ENCODE measurements at regions not wholly inside any gene's neighbourhood (a gene's known extent, or its start where the extent isn't known, plus 50 kb on each side); places are given as distances from the start of the nearest gene placed in this dataset.

DNA sequence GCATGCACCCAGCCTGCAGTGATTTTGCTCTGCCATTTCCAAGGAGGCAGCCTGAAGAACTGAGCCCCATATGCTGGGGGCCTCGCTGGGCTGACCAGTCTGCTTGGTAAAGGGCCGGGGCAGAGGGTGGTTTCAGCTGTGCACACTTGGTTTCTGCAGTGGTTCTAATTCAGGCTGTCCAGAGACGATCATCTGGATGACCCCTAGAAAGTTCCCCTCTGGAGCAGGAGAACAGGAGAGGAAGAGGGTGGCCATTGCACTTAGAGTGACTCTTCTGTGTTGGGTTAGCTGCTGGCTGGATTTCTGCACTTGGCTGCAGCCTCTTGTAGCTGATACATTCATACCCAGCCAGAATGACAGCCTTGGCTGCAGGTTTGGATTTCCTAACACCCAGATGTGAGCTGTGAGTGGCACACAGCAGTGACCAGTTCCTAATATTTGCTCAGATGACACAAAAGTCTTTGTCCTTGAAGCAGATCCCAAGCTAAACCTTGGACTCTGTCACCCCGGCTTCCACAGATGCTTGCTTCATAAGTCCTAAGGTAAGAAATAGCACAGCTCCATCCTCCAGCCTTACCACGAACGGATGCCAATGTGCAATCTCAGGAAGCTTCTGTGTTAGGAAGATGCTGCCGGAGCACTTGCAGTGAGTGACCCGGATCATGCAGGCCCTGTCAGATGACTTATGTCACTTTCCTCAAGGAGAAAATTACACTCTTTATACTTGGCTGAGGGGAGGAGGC is 105.6 kb downstream of the HNRNPLL start (continued):
- TF ChIP-seq, protein P1, sequence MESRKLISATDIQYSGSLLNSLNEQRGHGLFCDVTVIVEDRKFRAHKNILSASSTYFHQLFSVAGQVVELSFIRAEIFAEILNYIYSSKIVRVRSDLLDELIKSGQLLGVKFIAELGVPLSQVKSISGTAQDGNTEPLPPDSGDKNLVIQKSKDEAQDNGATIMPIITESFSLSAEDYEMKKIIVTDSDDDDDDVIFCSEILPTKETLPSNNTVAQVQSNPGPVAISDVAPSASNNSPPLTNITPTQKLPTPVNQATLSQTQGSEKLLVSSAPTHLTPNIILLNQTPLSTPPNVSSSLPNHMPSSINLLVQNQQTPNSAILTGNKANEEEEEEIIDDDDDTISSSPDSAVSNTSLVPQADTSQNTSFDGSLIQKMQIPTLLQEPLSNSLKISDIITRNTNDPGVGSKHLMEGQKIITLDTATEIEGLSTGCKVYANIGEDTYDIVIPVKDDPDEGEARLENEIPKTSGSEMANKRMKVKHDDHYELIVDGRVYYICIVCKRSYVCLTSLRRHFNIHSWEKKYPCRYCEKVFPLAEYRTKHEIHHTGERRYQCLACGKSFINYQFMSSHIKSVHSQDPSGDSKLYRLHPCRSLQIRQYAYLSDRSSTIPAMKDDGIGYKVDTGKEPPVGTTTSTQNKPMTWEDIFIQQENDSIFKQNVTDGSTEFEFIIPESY (IDR thresholded peaks at IDR 0.05; ENCODE audit: extremely low read depth, insufficient replicate concordance, low read length), result no peak
- no peak for TF ChIP-seq EZH2phosphoT487 (IDR thresholded peaks at IDR 0.05; ENCODE audit: borderline replicate concordance)
- no peak for TF ChIP-seq JUND (IDR thresholded peaks at IDR 0.05)
- no peak for TF ChIP-seq ELF1 (IDR thresholded peaks at IDR 0.05; ENCODE audit: borderline replicate concordance, low read depth)
- TF ChIP-seq EZH2 (IDR thresholded peaks at IDR 0.05), result no peak

DNA sequence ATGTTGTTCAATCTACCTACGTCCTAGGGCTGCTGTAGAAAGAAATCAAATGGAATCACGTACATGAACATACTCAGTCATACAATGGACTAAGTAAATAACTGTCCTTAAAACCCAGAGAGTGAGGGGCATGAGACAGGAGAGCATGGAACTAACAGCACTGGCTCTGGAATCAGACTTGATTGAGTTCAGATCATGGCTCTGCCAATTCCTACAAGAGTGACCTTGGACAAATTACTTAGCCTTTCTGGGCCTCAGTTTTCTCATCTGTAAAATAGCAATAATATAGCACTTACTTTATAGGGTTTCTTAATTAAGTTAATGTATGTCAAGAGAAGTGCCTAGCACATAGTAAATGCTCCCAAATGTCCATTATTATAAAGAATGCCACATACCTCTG is 106.8 kb downstream of the HNRNPLL start:
- Histone ChIP-seq H3K9ac (ENCODE audit: low read length) (no peak overlapping the region), H3K9me2 (ENCODE audit: insufficient read depth) (no peaks in the 10 kb centered on the region), H3K36me3 (ENCODE audit: control insufficient read depth in 1 of 2, insufficient read depth in 2 of 2, low read length in 2 of 2) (no peaks in the 10 kb centered on the region), H3K27ac (ENCODE audit: low read depth, low read length) (no peak overlapping the region), H3K27me3 (ENCODE audit: insufficient read depth, low read length) (no peaks in the 10 kb centered on the region), H3K79me2 (ENCODE audit: insufficient read depth, low read length) (no peaks in the 10 kb centered on the region), H2AFZ (ENCODE audit: low read depth, low read length, poor library complexity, severe bottlenecking) (no peak overlapping the region), H3K4me2 (ENCODE audit: low read length) (no peak overlapping the region), H3K4me1 (ENCODE audit: control insufficient read depth in 1 of 2, insufficient read depth in 2 of 2, low read length in 2 of 2) (no peaks in the 10 kb centered on the region), H3K4me3 (replicated peaks in 1 of 2; ENCODE audit: low read depth in 1 of 2, low read length in 2 of 2) (no peak overlapping the region), H3K9me3 (ENCODE audit: control insufficient read depth in 1 of 2, insufficient read depth in 1 of 2, low read depth in 1 of 2, low read length in 2 of 2) (no peaks in the 10 kb centered on the region), H4K20me1 (ENCODE audit: insufficient read depth) (no peaks in the 10 kb centered on the region)
- ChIA-PET POLR2A (no interaction called here), RAD21 (ENCODE audit: low non-redundant PET in 1 of 2, low total read pairs in 2 of 2, uncharacterized antibody in 2 of 2, unreplicated experiment in 2 of 2) (no interaction called here), CTCF (no interaction called here)
- ATAC-seq (no peak), DNase-seq (ENCODE audit: low read depth, low spot score) (no peak)
- no TSS peak for BruUV-seq (replicated peaks)
- intact Hi-C loops (cut with micrococcal nuclease), result no loop called here
- TF ChIP-seq ELF1 (IDR thresholded peaks at IDR 0.05; ENCODE audit: borderline replicate concordance, low read depth) (no peak), SRF (IDR thresholded peaks at IDR 0.05; ENCODE audit: low read depth) (no peak), SP1 (IDR thresholded peaks at IDR 0.05; ENCODE audit: low read depth) (no peak), EGR1 (IDR thresholded peaks at IDR 0.05; ENCODE audit: low read depth) (no peak), FOSL1 (IDR thresholded peaks at IDR 0.05; ENCODE audit: low read depth) (no peak), YY1 (IDR thresholded peaks at IDR 0.05; ENCODE audit: extremely low read depth, insufficient replicate concordance, low read depth, low read length) (no peak), JUND (IDR thresholded peaks at IDR 0.05) (no peak), POLR2AphosphoS5 (IDR thresholded peaks at IDR 0.05; ENCODE audit: low read depth, low read length) (no peak), TCF7L2 (IDR thresholded peaks at IDR 0.05; ENCODE audit: borderline replicate concordance, extremely low read depth, insufficient read depth, insufficient read length) (no peak), EZH2phosphoT487 (IDR thresholded peaks at IDR 0.05; ENCODE audit: borderline replicate concordance) (no peak), POLR2A (IDR thresholded peaks at IDR 0.05; ENCODE audit: borderline replicate concordance, extremely low read depth, insufficient read depth, insufficient read length) (no peak), EZH2 (IDR thresholded peaks at IDR 0.05) (no peak), ZFX (IDR thresholded peaks at IDR 0.05) (no peak), CBX3 (IDR thresholded peaks at IDR 0.05; ENCODE audit: low read depth) (no peak), REST (IDR thresholded peaks at IDR 0.05; ENCODE audit: low read depth) (no peak)
- TF ChIP-seq, protein P2, sequence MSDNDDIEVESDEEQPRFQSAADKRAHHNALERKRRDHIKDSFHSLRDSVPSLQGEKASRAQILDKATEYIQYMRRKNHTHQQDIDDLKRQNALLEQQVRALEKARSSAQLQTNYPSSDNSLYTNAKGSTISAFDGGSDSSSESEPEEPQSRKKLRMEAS (IDR thresholded peaks at IDR 0.05), result no peak
- TF ChIP-seq, protein P3, sequence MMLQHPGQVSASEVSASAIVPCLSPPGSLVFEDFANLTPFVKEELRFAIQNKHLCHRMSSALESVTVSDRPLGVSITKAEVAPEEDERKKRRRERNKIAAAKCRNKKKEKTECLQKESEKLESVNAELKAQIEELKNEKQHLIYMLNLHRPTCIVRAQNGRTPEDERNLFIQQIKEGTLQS (IDR thresholded peaks at IDR 0.05), result no peak
